ENCODE measurements at regions not wholly inside any gene's neighbourhood (a gene's known extent, or its start where the extent isn't known, plus 50 kb on each side); places are given as distances from the start of the nearest gene placed in this dataset.

DNA sequence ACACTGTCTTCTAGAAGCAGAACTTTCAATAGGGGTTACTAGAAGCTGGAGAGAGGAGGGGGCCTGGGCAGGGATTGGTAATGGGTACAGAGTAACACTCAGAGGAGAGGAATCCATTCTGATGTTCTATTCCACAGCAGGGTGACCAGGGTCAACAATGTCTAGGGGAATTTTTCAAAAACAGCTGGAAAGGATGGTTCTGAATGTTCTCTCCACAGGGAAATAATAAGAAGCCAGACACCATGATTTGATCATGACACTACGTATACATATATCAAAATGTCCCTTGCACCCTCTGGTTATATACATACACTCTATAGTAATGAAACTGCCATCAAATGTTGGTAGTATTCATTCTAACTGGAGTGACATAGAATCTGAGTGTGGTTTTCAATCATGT lies 111.2 kb upstream of the TOP3B start:
- DNase-seq (ENCODE audit: low spot score): no peak

DNA sequence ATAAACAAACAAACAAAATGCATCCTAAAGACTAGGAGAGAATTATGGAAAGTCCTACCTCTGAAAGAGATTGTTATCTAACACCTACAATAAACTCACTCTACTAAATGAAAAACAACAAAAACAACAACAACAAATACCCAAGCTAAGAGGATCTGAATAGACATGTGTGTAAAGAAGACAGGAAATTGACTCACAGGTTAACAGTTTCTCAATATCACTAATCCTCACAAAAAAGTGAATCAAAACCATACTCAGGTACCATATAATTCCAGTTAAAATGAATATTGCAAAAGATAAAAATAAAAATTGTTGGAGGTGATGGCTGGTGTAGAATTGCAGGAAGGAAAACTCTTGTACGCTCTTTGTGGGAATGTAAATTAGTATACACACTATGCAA lies 110.4 kb upstream of the TOP3B start:
- no peak for DNase-seq (ENCODE audit: low spot score)

- DNase-seq (ENCODE audit: low spot score): no peak
Observed at GRCh38 chr22:22092101-22092500, 109.5 kb upstream of the TOP3B start.

DNA sequence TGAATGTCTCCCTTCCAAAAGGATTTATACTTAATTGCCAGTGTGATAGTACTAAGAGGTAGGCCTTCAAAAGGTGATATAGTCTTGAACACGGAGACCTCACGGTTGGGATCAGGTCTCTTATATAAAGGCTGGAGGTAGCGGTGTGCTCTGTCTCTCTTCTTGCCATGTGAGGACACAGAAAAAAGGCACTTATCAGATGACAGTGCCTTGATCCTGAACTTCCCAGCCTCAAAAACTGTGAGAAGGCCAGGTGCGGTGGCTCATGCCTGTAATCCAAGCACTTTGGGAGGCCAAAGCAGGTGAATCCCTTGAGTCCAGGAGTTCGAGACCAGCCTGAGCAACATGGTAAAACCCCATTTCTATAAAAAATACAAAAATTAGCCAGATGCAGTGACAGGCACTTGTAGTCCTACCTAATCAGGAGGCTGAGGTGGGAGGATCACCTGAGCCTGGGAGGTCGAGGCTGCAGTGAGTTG lies 108.9 kb upstream of the TOP3B start:
- no peak for DNase-seq (ENCODE audit: low spot score)

DNA sequence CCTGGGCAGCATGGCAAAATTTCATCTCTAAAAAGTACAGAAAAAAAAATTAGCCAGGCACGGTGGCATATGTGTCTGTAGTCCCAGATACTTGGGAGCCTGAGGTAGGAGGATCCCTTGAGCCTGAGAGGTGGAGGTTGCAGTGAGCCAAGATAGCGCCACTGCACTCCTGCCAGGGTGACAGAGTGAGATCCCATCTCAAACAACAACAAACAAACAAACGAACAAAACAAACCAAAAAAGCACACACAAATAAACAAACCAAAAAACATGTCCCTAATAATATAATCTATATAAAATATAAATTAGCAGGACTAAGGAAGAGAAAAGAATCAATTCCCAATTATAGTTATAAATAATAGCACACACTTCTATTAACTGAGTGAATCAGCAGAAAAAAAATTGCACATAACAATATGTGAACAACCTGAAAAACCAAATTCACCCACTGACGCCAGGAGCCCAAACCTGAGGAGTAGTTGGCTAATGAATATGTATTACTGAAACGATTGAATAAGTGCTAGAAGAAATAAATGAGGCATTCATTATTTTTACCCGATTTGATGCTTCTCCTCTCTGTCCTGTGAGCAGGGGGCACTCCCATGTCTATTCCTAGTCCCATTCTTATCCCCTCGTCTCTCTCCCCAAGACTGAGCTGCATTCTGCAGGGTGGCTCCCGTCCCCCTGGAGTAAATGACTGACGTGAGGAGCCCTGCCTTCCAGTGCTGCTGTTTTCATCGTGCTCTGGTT lies 108.2 kb upstream of the TOP3B start:
- no peak for DNase-seq (ENCODE audit: low spot score)

GRCh38 chr22:22089459-22090308 lies 107.1 kb upstream of the TOP3B start:
- DNase-seq (ENCODE audit: low spot score): no peak

- no peak for DNase-seq (ENCODE audit: low spot score)
Observed at GRCh38 chr22:22088658-22089458, 106.3 kb upstream of the TOP3B start.

GRCh38 chr22:22087854-22088657 lies 105.5 kb upstream of the TOP3B start:
- DNase-seq (ENCODE audit: low spot score): no peak

- DNase-seq (ENCODE audit: low spot score): no peak
Observed at GRCh38 chr22:22086501-22087158, 104.0 kb upstream of the TOP3B start.

- DNase-seq (ENCODE audit: low spot score): peak; percentile 76
Observed at GRCh38 chr22:22085702-22086500, 103.3 kb upstream of the TOP3B start.

DNA sequence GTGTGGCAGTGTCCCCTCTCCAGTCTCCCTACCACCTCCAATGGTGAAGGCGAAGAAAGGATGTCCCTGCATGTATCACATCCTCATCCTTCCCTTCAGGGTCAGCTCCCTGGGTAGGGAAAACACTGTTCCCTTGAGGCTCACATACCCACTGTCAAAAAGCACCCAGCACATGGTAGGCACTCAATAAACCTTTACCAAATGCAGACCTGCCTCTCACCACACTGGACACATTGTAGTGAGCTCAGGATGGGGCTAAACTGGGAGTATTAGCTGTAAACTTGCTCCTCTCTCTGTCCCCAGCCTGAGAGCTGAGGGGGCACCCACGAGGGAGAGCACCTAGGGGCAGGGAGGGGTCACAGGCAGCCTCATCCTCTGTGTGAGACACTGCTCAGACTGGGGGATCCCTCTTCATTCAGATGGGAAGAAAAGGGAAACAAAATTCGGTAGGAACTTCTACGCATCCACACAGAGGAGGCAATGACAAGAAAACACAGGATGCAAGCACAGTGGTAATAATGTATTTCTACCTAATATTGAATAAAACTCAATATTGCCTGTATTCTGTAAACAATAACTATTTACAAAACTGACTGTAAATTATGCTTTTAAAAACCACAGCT lies 101.6 kb upstream of the TOP3B start:
- DNase-seq (ENCODE audit: low spot score): no peak

DNA sequence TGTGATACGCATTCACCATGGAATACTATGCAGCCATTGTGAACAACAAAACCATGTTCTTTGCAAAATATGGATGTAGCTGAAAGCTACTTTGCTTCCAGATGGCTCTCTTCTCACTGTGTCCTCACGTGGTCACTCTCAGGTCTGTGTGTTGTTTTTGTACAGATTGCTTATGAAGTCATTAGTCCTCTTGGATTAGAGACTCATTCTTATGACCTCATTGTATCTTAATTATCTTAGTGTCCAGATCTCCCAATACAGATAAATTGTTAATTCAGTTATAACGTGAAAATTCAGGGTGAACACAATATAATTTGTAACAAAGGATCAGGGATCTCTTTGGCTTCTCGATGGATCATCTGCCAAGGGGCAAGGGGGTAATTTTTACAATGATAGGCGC lies 100.4 kb upstream of the TOP3B start:
- DNase-seq (ENCODE audit: low spot score): no peak

- no peak for DNase-seq (ENCODE audit: low spot score)
Observed at GRCh38 chr22:22082229-22082835, 99.7 kb upstream of the TOP3B start.

DNA sequence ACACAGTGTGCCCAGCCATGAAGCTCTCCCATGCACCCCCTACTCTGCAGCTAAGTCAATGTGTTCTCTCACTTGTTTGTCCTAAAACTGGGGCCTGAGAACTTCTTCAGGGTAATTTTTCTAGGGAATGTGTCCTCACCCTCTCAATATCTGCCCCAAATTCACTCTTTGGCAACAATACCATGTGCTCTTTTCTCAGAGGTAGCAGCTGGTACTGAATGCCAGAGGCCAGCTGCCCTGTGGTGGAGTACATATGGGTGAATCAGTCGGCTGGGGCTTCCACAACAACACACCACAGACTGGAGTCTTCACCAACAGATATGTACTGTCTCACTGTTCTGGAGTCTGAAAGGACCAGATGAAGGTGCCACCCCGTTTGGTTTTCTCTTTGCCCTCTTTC lies 97.7 kb upstream of the TOP3B start:
- no peak for DNase-seq (ENCODE audit: low spot score)

- DNase-seq (ENCODE audit: low spot score): no peak
Observed at GRCh38 chr22:22079404-22080148, 97.0 kb upstream of the TOP3B start.

- no peak for DNase-seq (ENCODE audit: low spot score)
Observed at GRCh38 chr22:22078329-22078728, 95.7 kb upstream of the TOP3B start.

DNA sequence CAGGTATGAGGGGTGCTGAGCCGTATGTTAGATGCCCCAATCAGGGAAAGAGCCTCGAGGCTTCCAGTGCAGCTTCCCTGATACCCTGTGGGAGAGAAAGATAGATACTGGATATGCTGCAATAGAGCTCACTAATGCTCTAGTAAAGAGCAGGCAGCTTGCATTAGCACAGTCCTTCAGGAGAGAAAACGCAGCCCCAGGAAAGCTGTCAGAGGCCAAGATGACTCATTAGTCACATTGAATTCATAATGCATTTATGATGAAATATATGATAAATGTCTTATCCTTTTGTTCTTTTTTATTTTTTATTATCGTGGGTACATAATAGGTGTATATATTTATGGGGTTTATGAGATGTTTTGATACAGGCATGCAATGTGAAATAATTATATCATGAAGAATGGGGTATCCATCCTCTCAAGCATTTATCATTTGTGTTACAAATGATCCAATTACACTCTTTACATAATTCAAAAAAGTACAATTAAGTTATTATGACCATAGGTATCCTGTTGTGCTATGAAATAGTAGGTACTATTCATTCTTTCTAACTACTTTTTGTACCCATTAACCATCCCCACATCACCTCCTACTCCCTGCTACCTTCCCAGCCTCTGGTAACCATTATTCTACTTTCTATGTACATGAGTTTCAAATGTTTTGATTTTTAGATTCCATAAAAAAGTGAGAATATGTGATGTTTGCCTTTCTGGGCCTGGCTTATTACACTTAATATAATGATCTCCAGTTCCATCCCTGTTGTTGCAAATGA lies 94.5 kb upstream of the TOP3B start:
- DNase-seq (ENCODE audit: low spot score): no peak

DNA sequence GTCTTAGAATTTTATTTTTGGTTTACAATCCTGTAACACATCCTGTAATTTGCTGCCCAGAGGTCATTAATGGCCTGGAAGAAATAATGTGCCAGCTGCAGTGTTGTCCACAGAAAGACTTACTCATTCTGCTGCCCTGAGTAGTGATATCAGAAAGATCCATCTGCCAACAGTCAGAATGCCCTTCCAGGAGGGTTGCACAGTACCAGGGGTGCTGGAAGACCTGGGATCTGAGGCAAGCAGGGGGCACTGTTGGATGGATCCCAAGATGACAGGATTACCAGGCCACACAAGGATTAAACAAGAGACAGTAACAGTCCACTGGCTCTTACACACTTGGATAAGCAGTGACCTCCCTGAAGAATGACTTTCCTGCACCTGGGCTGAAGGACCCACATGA lies 93.8 kb upstream of the TOP3B start:
- DNase-seq (ENCODE audit: low spot score): no peak
